H1 (cell line): ENCODE measurements at regions not wholly inside any gene's neighbourhood (a gene's known extent, or its start where the extent isn't known, plus 50 kb on each side); places are given as distances from the start of the nearest gene placed in this dataset.

Source experiments
- CTCF ChIA-PET: fragments of 300-600 bp; sonication (Branson Sonifier 250); formaldehyde crosslinking; loops from one replicate; lab custom pipeline; 2021; ENCODE audit not compliant: partially characterized antibody; lab: Charles Lee
- POLR2A ChIA-PET: fragments of 300-600 bp; sonication (Branson Sonifier 250); formaldehyde crosslinking; loops from one replicate; lab custom pipeline; 2021; ENCODE audit warnings: inconsistent platforms; ENCODE audit not compliant: partially characterized antibody; lab: Charles Lee
- DNase-seq, 2 experiments: peaks; one replicate each; pipeline versions ENCODE4 v3.0.0 to v3.0.0-alpha.2; 2010 to 2022; ENCODE audit warnings: low spot score in 2 of 2, low read depth in 1 of 2, mixed read lengths in 1 of 2
- FAIRE-seq: peaks from 2 replicates; lab custom pipeline; 2011; peaks lifted over from hg19 to GRCh38; lab: Jason Lieb, UNC
- H2AFZ ChIP-seq: 2 replicates; pipeline ENCODE4 v1.8.1; 2012; ENCODE audit warnings: low read length, inconsistent platforms
- H2AK5ac ChIP-seq: 2 replicates; pipeline ENCODE4 v1.6.1; 2013; ENCODE audit warnings: low read depth, low read length
- H2BK120ac ChIP-seq: replicated peaks from 2 replicates; pipeline ENCODE3; 2013; ENCODE audit warnings: low read depth, low read length, inconsistent platforms
- H2BK12ac ChIP-seq: 2 replicates; pipeline ENCODE4 v1.6.1; 2013; ENCODE audit warnings: low read depth, low read length
- H2BK15ac ChIP-seq: 2 replicates; pipeline ENCODE4 v1.6.1; 2013; ENCODE audit warnings: low read length
- H2BK20ac ChIP-seq: 2 replicates; pipeline ENCODE4 v1.6.1; 2013; ENCODE audit warnings: low read length
- H2BK5ac ChIP-seq: 2 replicates; pipeline ENCODE4 v1.6.1; 2013; ENCODE audit warnings: low read depth, low read length
- H3K14ac ChIP-seq: 2 replicates; pipeline ENCODE4 v1.6.1; 2013; ENCODE audit warnings: inconsistent platforms; ENCODE audit not compliant: insufficient read length
- H3K18ac ChIP-seq: 2 replicates; pipeline ENCODE4 v1.6.1; 2013; ENCODE audit warnings: low read length; ENCODE audit errors: extremely low read depth
- H3K23ac ChIP-seq: 2 replicates; pipeline ENCODE4 v1.6.1; 2013; ENCODE audit warnings: inconsistent platforms; ENCODE audit not compliant: insufficient read length
- H3K23me2 ChIP-seq: 2 replicates; pipeline ENCODE4 v1.6.1; 2013; ENCODE audit warnings: low read depth, low read length
- H3K27ac ChIP-seq: 2 replicates; pipeline ENCODE4 v1.6.1; 2011; ENCODE audit warnings: low read depth, low read length, inconsistent platforms
- H3K27me3 ChIP-seq, 4 experiments: replicated peaks in 1 of 4; 1 replicate in 1 of 4; 2 replicates in 3 of 4; pipeline versions ENCODE4 v1.6.1 to v1.8.1; 2011 to 2013; ENCODE audit warnings: low read length in 3 of 4, mild to moderate bottlenecking in 3 of 4, inconsistent platforms in 2 of 4, mixed read lengths in 2 of 4, moderate library complexity in 1 of 4; ENCODE audit not compliant: control insufficient read depth in 3 of 4, insufficient read depth in 3 of 4; ENCODE audit errors: extremely low read depth in 1 of 4
- H3K36me3 ChIP-seq, 4 experiments: 2 replicates each; pipeline versions ENCODE4 v1.6.1 to v1.8.1; 2011 to 2013; ENCODE audit warnings: mild to moderate bottlenecking in 4 of 4, low read length in 3 of 4, moderate library complexity in 2 of 4, control low read depth in 1 of 4, inconsistent platforms in 1 of 4; ENCODE audit not compliant: insufficient read depth in 4 of 4, control insufficient read depth in 2 of 4
- H3K4ac ChIP-seq: replicated peaks from 2 replicates; pipeline ENCODE3; 2013; ENCODE audit warnings: low read length, low read depth, mixed read lengths, inconsistent platforms; ENCODE audit not compliant: insufficient read length
- H3K4me1 ChIP-seq, 4 experiments: replicated peaks in 1 of 4; 1 replicate in 1 of 4; 2 replicates in 3 of 4; pipeline versions ENCODE4 v1.6.1 to v1.8.1; 2011 to 2013; ENCODE audit warnings: low read length in 3 of 4, inconsistent platforms in 2 of 4, mixed read lengths in 1 of 4; ENCODE audit not compliant: insufficient read depth in 4 of 4, control insufficient read depth in 3 of 4
- H3K4me2 ChIP-seq, 2 experiments: 2 replicates each; pipeline versions ENCODE4 v1.6.1 to v1.8.1; 2011 to 2013; ENCODE audit warnings: low read depth in 2 of 2, low read length in 2 of 2, control low read depth in 1 of 2, inconsistent platforms in 1 of 2, mild to moderate bottlenecking in 1 of 2; ENCODE audit not compliant: insufficient read depth in 1 of 2
- H3K4me3 ChIP-seq, 4 experiments: fragments of 200-600, 300-600 bp in 1 of 4; sonication (generic), shearing (Covaris generic), sonication (Bioruptor Twin) in 1 of 4; 2 replicates each; pipeline versions ENCODE4 v1.5.1 to v1.8.1; 2011 to 2016; ENCODE audit warnings: low read length in 4 of 4, low read depth in 3 of 4, control low read depth in 2 of 4, inconsistent platforms in 2 of 4, mild to moderate bottlenecking in 2 of 4, mixed read lengths in 1 of 4, moderate library complexity in 1 of 4; ENCODE audit not compliant: insufficient read depth in 2 of 4; ENCODE audit errors: extremely low read depth in 1 of 4
- H3K56ac ChIP-seq: replicated peaks from 2 replicates; pipeline ENCODE3; 2013; ENCODE audit warnings: low read depth, mild to moderate bottlenecking, mixed read lengths, low read length, inconsistent platforms; ENCODE audit not compliant: insufficient read length
- H3K79me1 ChIP-seq: 2 replicates; pipeline ENCODE4 v1.6.1; 2013; ENCODE audit warnings: low read depth, low read length, control low read depth
- H3K79me2 ChIP-seq, 2 experiments: 2 replicates each; pipeline versions ENCODE4 v1.6.1 to v1.8.1; 2012 to 2013; ENCODE audit warnings: low read length in 2 of 2, mild to moderate bottlenecking in 2 of 2, inconsistent platforms in 1 of 2; ENCODE audit not compliant: insufficient read depth in 2 of 2, control insufficient read depth in 1 of 2
- H3K9ac ChIP-seq, 4 experiments: replicated peaks in 1 of 4; 1 replicate in 1 of 4; 2 replicates in 3 of 4; pipeline versions ENCODE4 v1.6.1 to v1.8.1; 2011 to 2013; ENCODE audit warnings: low read depth in 3 of 4, low read length in 3 of 4, control low read depth in 2 of 4, mild to moderate bottlenecking in 2 of 4, moderate library complexity in 2 of 4, inconsistent platforms in 1 of 4; ENCODE audit errors: extremely low read depth in 1 of 4
- H3K9me3 ChIP-seq, 2 experiments: 2 replicates each; pipeline versions ENCODE4 v1.6.1 to v1.8.1; 2012 to 2013; ENCODE audit warnings: mild to moderate bottlenecking in 2 of 2, moderate library complexity in 2 of 2, control low read depth in 1 of 2, inconsistent platforms in 1 of 2, low read depth in 1 of 2, low read length in 1 of 2, mixed read lengths in 1 of 2; ENCODE audit not compliant: insufficient read depth in 2 of 2
- H4K20me1 ChIP-seq, 2 experiments: replicated peaks in 1 of 2; 2 replicates each; pipeline versions ENCODE3 to v1.8.1; 2011 to 2013; ENCODE audit warnings: inconsistent platforms in 2 of 2, low read length in 2 of 2, mild to moderate bottlenecking in 1 of 2; ENCODE audit not compliant: insufficient read depth in 2 of 2, control insufficient read depth in 1 of 2
- H4K5ac ChIP-seq: 2 replicates; pipeline ENCODE4 v1.6.1; 2013; ENCODE audit warnings: low read length, low read depth, mixed read lengths, inconsistent platforms; ENCODE audit not compliant: insufficient read length
- H4K8ac ChIP-seq: 2 replicates; pipeline ENCODE4 v1.8.0; 2013; ENCODE audit warnings: mild to moderate bottlenecking, moderate library complexity, low read length, inconsistent platforms; ENCODE audit not compliant: insufficient read depth; ENCODE audit errors: extremely low read depth
- H4K91ac ChIP-seq: replicated peaks from 2 replicates; pipeline ENCODE3; 2013; ENCODE audit warnings: low read length, mixed read lengths, inconsistent platforms; ENCODE audit not compliant: insufficient read length
- RAD21 ChIP-seq, 2 experiments: IDR thresholded peaks in 1 of 2; conservative IDR thresholded peaks in 1 of 2; 2 replicates each; pipeline ENCODE4 v1.6.1; 2011; ENCODE audit warnings: low read depth in 2 of 2, low read length in 2 of 2, improper control_type of control experiment in 1 of 2, inconsistent platforms in 1 of 2, mild to moderate bottlenecking in 1 of 2, moderate library complexity in 1 of 2
- WGBS, 2 experiments: shearing (Covaris generic) in 1 of 2; methylation state at CpG; one replicate each; pipeline versions ENCODE4 v1.1.6 to v1.1.7; 2013 to 2015; ENCODE audit warnings: low lambda C conversion rate in 2 of 2, mixed read lengths in 2 of 2, inconsistent platforms in 1 of 2, low coverage in 1 of 2, missing lambda C conversion rate in 1 of 2; ENCODE audit not compliant: insufficient replicate concordance in 2 of 2, insufficient coverage in 1 of 2, insufficient read length in 1 of 2; ENCODE audit errors: extremely low coverage in 1 of 2, missing lambda C conversion rate in 1 of 2; 5-methylcytosine and 5-hydroxymethylcytosine counted together
- TF ChIP-seq, protein P1 (sequence below): IDR thresholded peaks from 2 replicates; pipeline ENCODE4 v1.6.1; 2011; ENCODE audit warnings: low read length, improper control_type of control experiment
- TF ChIP-seq, protein P2 (sequence below), 3 experiments: IDR thresholded peaks; 1 replicate in 2 of 3; 2 replicates in 1 of 3; pipeline versions ENCODE4 v1.5.1 to v1.6.1; 2011; ENCODE audit warnings: low read length in 3 of 3, mild to moderate bottlenecking in 3 of 3, inconsistent platforms in 2 of 3, low read depth in 1 of 3, moderate library complexity in 1 of 3; ENCODE audit not compliant: insufficient read depth in 1 of 3; ENCODE audit errors: control extremely low read depth in 1 of 3

GRCh38 chr22:48261706-48262105 lies 1499.3 kb downstream of the TBC1D22A start:
- Histone ChIP-seq H2AK5ac (no peak overlapping the region), H4K5ac (no peak overlapping the region), H3K56ac (no peak overlapping the region), H3K9me3 (no peaks in the 10 kb centered on the region; a peak in 1 of 4 replicates), H3K36me3 (no peaks in the 10 kb centered on the region), H2BK5ac (no peak overlapping the region), H3K4me2 (no peak overlapping the region), H2BK15ac (no peak overlapping the region), H3K27me3 (no peaks in the 10 kb centered on the region), H3K9ac (no peak overlapping the region), H3K23me2 (peaks cover 6% of the 10 kb centered on the region; the same call in 1 of the 2 replicates), H3K79me1 (no peaks in the 10 kb centered on the region), H3K4me3 (no peak overlapping the region), H2BK120ac (no peak overlapping the region), H3K4ac (no peak overlapping the region), H2BK20ac (no peak overlapping the region), H3K79me2 (no peaks in the 10 kb centered on the region), H3K23ac (no peak overlapping the region), H4K20me1 (no peaks in the 10 kb centered on the region), H4K8ac (peak overlapping the region; percentile 11; the same call in 1 of the 2 replicates), H3K4me1 (no peaks in the 10 kb centered on the region; a peak in 1 of 7 replicates), H2AFZ (no peak overlapping the region), H4K91ac (no peak overlapping the region), H3K18ac (no peak overlapping the region), H3K27ac (no peak overlapping the region), H3K14ac (no peak overlapping the region), H2BK12ac (no peak overlapping the region)
- WGBS, 2 experiments = 100% methylated on average over 2 of the region's 2 CpGs; no CpG with 5 or more reads in 1 of the 2 experiments
- DNase-seq = no peak
- ChIA-PET POLR2A (no interaction called here), CTCF (interaction anchor here (0.9 to 1.9 kb wide), 8 partner anchors 11 to 231 kb away, joined by 3 to 5 read pairs (median 4); no protein-coding TSS in a partner anchor)
- TF ChIP-seq RAD21 (IDR thresholded peaks at IDR 0.05 in 1 of 2, conservative IDR thresholded peaks at IDR 0.05 in 1 of 2; ENCODE audit: low read depth in 2 of 2, low read length in 2 of 2) = peak; percentile 8 to 26; a peak in 3 of 4 replicates
- TF ChIP-seq, protein P1, sequence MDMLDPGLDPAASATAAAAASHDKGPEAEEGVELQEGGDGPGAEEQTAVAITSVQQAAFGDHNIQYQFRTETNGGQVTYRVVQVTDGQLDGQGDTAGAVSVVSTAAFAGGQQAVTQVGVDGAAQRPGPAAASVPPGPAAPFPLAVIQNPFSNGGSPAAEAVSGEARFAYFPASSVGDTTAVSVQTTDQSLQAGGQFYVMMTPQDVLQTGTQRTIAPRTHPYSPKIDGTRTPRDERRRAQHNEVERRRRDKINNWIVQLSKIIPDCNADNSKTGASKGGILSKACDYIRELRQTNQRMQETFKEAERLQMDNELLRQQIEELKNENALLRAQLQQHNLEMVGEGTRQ = no peak
- TF ChIP-seq, protein P2, sequence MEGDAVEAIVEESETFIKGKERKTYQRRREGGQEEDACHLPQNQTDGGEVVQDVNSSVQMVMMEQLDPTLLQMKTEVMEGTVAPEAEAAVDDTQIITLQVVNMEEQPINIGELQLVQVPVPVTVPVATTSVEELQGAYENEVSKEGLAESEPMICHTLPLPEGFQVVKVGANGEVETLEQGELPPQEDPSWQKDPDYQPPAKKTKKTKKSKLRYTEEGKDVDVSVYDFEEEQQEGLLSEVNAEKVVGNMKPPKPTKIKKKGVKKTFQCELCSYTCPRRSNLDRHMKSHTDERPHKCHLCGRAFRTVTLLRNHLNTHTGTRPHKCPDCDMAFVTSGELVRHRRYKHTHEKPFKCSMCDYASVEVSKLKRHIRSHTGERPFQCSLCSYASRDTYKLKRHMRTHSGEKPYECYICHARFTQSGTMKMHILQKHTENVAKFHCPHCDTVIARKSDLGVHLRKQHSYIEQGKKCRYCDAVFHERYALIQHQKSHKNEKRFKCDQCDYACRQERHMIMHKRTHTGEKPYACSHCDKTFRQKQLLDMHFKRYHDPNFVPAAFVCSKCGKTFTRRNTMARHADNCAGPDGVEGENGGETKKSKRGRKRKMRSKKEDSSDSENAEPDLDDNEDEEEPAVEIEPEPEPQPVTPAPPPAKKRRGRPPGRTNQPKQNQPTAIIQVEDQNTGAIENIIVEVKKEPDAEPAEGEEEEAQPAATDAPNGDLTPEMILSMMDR (IDR thresholded peaks at IDR 0.05; ENCODE audit: control extremely low read depth in 1 of 3, insufficient read depth in 1 of 3, low read depth in 1 of 3, low read length in 3 of 3) = peak; percentile 1 to 64 (median 13)
- no peak for FAIRE-seq
